Dermis microvascular lymphatic vessel endothelial cell (primary cell): ENCODE measurements at regions not wholly inside any gene's neighbourhood (a gene's known extent, or its start where the extent isn't known, plus 50 kb on each side); places are given as distances from the start of the nearest gene placed in this dataset.

Source experiments
- DNase-seq, 2 donors: peaks; one replicate each; pipeline versions ENCODE4 v3.0.0 to v3.0.0-alpha.2; 2010; ENCODE audit warnings: low read depth in 2 of 2

GRCh38 chr10:78898341-78899097, 170.2 kb upstream of the ZMIZ1 start:
- no peak for DNase-seq

DNA sequence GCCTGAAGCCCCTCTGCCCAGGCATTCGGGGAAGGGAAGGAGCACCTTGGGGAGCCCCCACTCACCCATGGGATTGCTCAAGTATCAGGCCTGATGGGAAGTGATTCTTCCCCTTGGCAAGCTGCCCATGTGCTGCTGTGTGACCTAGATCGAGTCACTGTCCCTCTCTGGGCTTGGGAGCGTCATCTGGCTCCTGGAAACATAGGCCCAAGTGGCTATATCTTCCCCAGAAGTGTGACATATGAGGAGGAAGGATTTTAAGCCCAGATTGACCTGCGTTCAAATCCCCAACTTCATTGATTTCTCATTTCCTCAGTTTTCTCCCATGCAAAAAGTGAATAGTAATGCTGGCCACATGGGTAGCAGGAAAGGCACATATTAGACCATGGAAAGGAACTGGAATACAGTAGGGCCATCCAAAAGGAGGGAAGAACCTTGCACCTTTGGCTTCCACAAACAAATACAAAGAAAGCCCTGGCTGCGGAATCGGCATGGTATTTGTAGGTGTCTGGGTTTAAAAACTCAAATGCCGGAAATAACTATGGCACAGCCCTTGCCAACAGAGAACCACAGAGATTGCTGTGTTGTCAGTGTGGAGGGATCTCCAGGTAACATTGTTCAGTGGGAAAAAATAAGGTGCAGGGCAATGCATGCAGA, 169.5 kb upstream of the ZMIZ1 start:
- DNase-seq = no peak

DNA sequence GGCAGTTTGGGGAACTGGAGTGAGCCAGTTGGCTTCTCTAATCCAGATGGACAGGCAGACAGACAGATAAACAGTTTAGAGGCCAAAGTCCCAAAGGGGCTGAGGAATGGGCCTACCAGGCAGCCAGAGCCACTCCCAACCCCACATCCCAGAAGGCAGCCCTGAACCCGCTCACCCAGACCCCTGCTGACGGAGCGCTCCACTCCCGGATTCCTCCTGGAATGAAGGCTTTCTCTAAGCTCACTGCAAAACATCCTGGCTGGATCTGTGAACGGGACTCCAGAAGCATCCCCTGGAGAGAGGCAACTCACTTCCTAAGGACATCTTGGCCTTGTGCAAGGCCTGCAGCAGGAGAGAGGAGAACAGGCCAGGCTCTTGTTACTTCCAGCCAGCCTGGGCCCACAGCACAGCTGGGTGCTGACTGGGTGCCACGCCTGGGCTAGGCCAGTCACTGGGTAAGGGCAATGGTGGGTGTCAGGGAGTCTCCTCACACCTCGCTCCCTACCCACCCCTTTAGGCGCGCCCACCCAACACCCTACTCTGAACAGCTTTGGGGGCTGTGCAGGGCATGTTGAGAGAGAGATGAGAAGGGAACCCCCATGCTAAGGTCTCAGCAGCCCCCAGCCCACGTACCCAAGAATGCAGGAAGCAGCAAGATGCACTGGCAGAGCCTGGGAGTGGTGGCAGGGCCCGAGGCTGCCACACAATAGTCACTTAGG, 168.6 kb upstream of the ZMIZ1 start:
- DNase-seq = no peak

DNA sequence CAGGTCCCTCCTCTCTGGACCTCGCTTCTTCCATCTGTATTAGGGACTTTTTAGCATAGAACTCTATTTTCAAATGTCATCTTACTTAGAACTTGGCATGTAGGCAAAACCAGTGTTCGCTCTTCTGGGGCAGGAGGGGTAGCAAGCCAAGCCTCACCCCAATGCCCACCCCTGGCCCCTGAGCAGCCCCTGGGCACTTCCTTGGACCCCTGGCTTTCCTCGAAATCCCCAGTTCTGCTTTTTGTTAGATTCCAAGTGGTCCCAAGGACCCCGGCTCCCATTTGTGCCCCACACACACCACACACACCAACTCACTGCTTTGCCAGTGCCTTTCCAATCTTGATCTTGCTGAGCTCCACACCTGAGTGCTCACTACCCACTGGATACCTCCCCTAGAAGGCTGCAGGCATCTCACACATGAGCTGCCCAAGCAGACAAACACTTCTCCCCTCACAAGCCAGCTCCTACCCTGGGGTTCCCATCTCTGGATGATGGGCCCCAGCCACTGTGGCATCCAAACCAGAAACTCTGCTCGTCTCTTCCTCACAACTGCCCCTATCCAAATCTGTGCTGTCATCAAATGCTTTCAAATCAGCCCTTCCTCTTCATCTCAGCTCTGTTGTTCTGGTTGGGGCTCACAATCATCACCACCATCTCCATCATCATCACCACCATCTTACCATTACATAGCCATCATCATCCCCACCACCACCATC, 167.9 kb upstream of the ZMIZ1 start:
- no peak for DNase-seq

GRCh38 chr10:78901694-78902093, 167.1 kb upstream of the ZMIZ1 start:
- DNase-seq = no peak

DNA sequence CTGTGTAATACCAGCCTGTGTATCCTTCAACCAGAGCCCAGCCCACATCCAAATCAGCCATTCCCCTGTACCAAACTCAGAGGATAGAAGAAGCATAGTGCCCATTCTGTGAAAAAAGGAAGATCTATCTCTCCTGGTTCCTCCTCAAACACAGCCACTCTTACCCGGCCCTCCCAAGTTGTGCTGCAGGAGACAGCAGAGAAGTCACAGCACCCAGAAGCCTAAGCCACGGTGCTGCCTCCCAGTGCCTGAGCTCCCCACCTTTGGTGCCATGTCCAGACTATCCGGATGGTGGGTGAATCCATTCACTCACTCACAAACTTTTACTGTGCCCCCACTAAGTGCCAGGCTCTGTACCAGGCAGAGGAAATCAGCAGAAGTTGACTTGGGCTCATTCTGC, 166.0 kb upstream of the ZMIZ1 start:
- no peak for DNase-seq

DNA sequence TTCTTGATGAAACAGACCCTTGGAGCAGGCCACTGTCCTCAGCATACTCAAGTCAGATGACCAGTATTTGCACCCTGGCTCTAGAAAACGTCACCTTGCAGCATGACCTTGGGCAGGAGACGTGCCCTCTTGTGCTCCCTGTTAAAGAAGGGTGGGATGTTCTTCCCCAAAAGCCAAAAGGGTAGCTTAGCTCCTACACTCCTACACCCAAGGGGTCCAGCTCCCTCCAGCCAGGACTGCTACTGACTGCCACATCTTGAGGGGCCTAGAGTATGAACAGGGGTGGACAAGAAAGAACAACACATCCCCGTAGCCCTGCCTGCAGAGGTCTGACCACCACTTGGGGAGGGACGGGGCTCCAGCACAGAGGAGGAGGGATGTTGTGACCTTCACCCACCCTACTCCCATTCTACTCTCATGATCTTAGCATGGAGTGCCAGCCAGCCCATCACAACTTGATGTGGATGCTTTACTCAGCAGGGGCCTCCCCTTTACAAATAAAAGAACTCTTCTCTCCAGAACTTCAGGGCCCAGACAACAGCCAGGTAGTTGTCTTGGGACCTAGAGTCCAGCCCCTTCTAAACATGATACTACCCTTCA, 165.3 kb upstream of the ZMIZ1 start:
- no peak for DNase-seq

DNA sequence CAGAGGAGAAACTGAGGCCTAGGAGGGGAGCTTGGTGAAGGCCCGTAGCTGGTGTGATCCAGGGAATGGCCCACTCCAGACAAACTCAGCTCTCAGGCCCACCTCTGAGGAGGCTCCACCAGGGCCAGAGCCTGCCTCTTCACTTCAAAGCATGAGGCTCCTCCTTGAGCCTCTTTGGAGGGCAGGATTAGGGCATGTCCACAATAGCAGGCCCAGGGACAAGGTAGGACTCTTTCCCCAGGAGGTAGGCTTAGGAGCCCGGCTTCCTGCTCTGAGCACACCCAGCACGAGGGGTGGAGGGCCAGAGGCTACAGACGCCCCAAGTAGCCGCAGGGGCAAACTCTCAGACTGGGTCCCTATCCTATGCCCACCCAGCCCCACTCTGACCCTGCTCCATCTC, 164.6 kb upstream of the ZMIZ1 start:
- DNase-seq = no peak

DNA sequence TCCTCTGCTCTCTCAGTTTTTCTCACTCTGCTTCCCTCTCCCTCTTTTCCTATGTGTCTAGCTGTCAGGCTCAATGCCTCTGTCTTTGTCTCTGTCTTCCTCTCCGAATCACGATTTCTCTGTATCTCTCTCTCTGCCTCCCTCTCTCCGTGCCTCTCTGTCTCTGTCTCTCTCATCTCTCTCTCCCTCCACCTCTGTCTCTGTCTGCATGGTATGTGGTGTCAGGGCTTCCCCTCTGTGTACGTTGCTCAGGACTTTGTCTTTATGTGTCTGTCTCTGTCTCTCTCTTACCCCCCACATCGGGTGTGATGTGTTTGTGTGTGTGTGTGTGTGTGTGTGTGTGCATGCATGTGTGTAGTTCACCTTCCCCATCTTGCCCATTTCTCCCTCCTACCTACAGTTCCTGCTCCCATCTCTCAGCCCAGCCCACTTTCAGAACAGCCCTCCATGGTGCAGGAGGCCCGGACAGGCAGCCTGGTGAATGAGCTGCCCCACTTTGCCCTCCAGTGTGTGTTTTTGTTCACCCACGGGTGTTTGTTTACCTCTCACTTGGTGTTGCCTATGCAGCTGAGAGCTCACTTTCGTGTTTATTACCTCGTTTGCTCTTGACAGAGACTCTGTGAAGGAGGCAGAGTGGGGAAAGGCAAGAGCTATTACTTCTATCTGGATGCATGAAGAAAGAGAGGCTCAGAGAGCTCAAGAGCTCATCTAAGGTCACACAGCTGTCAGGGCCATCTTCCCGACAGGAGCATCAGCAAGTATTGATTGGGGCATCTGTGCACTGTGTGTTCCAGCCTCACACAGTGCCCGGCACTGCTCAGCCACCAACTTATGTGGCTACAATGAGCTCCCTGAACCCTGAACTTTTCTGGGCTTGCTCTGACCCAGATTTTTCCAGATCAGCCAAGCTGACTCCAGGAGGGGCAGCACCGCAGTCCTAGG, 163.5 kb upstream of the ZMIZ1 start:
- no peak for DNase-seq

- no peak for DNase-seq
Measured at GRCh38 chr10:78905957-78906308, 162.8 kb upstream of the ZMIZ1 start.

GRCh38 chr10:78906734-78907390, 161.9 kb upstream of the ZMIZ1 start:
- no peak for DNase-seq

DNA sequence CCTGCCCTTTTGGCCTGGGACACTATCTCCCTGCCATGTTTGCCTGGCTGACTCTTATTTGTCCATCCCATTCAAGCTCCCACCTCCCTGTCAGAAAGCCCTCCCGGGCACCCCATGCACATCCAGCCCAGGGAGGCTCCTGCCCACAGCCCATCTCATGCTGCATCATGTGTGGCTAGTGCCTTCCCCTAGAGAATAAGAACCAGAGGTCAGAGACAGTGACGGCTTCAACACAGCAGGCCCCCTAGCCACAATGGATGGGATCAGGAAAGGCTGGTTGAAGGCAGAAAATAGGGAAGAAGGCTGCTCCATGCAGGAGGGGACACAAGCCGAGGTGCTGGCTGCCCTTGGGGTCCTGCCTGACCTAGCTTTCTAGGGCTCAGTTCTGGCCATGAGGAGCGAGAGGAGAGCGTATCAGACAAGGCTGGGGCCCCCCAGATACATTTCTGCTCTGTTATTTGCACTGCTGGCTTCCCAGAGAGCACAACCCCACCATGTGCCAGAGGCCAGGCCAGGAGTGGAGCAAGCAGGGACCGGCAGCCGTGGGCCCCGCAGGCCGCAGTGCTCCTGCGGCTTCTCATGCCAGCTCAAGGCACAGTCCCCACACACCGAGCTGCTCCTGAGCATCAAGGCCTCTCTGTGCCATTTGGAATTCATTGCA, 161.1 kb upstream of the ZMIZ1 start:
- no peak for DNase-seq

DNA sequence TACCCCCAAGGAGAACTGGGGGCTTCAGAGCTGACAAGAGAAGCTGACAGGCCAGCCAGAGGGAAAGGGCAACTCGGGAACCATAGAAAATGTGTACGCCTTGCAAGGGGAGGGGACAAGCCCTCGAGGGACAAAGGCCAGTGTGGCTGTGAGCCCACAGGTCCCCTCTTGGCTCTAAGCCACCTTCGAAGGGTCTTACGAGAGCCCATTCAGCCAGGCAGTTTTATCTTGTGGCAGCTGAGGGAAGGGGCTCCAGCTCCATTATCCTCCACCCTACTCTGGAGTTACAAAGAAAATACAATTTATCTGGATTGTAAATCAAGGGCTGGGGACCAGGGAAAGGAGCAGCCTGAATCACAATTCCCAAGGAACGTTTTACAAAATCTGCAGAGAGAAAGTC, 159.5 kb upstream of the ZMIZ1 start:
- DNase-seq = no peak

DNA sequence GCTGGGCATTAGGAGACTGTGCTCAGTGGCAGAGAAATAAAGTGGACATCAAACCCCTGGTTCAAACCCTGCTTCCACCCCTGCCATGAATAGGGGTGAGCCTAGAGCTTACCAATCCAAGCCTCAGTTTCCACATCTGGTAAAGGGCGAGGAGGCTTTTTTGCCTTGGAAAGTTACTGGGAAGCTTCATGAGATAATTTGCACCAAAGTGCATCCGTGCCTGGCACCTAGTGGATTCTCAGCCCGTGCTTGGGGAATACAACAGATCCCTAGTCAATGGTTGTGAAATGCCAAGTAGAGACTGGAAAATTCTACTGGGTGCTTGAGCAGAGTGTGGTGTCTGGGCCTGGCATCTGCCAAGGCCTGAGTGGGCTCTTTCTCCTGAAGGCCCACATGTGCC, 158.7 kb upstream of the ZMIZ1 start:
- no peak for DNase-seq

DNA sequence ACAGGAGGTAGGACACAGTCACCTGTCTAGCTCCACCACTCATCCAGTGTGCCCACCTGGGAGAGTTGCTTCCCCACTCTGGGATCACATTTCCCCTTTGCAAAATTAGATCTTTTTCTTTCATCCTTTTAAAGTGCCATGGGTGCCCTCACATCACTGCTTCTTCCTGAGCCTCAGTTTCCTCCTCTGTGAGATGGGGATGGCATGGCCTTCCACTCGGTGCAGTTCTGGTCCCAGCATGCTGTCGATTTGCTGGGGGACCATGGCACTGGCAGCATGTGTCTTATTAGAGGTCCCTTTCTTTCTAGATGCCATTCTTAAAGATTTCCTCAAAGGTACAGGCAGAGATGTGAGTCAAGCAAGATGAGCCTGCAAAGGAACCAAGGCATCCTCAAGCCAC, 158.3 kb upstream of the ZMIZ1 start:
- DNase-seq = no peak

- DNase-seq = no peak
Measured at GRCh38 chr10:78910886-78911285, 157.9 kb upstream of the ZMIZ1 start.

- no peak for DNase-seq
Measured at GRCh38 chr10:78911533-78912340, 157.0 kb upstream of the ZMIZ1 start.

DNA sequence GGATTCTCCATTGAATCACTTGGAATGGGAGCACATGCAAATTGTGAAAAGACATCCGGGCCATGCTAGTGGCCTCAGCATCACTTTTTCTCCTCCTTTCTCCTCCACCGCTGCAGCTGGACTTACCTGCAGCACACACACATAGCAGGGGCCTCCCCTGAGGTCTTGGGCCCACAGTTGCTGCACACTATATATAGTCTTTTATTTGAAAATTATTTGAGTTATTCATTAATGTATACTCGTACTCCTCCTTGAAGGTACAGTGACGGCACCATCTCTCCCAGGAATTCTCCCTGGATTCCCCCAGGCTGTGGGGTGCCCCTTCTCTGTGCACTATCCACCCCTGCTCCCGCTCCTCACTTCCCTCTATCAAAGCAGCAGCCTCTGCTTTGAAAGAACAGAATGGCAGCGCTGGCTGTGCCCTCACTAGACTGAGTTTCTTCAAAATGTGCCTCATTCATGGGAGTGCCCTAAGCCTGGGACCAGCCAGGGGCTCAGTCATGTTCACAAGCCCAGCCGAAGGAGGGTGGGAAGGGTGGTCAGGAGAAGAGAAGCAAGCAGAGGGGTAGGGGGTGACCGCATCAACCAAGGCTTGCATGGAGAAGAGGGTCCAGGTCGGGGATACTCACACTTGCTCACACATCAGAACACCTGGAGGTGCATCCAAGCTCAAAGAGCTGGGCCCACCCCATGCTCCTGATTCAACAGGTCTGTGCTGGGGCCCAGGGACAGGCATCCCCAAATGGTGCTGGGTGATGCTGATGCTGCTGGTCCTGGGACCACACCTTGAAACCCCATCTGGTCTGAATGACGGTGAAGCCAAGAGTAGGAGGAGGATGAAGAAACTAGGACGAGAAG, 156.2 kb upstream of the ZMIZ1 start:
- DNase-seq = no peak
